Breast epithelium (tissue), 4 donors: ENCODE measurements at regions not wholly inside any gene's neighbourhood (a gene's known extent, or its start where the extent isn't known, plus 50 kb on each side); places are given as distances from the start of the nearest gene placed in this dataset.

ENCODE experiments used
- DNase-seq, 2 donors: peaks; one replicate each; pipeline ENCODE4 v3.0.0-alpha.2; 2019; ENCODE audit warnings: low spot score in 2 of 2
- H3K27ac ChIP-seq, 2 donors: fragments of 200-600 bp; sonication (generic) in 1 of 2; one replicate each; pipeline ENCODE4 v1.5.1; 2016 to 2019; ENCODE audit warnings: mild to moderate bottlenecking in 1 of 2
- H3K27me3 ChIP-seq, 2 donors: fragments of 200-600 bp; sonication (generic) in 1 of 2; one replicate each; pipeline versions ENCODE4 v1.5.1 to v1.6.0; 2017 to 2019; ENCODE audit warnings: control low read depth in 1 of 2, mild to moderate bottlenecking in 1 of 2
- H3K36me3 ChIP-seq: fragments of 200-600 bp; one replicate; pipeline ENCODE4 v1.5.1; 2019
- H3K4me1 ChIP-seq, 2 donors: fragments of 200-600 bp; sonication (generic); one replicate each; pipeline ENCODE4 v1.5.1; 2016 to 2019; ENCODE audit warnings: control low read depth in 1 of 2
- H3K4me3 ChIP-seq, 3 donors: fragments of 200-600 bp; sonication (generic); 1 replicate in 2 of 3; 2 replicates in 1 of 3; pipeline ENCODE4 v1.5.1; 2016 to 2019; ENCODE audit warnings: mild to moderate bottlenecking in 3 of 3, moderate library complexity in 2 of 3
- H3K9me3 ChIP-seq, 2 donors: fragments of 200-600 bp; sonication (generic) in 1 of 2; one replicate each; pipeline ENCODE4 v1.5.1; 2016 to 2019; ENCODE audit warnings: control low read depth in 1 of 2
- POLR2A ChIP-seq: fragments of 450-650 bp; IDR thresholded peaks from one replicate; pipeline ENCODE4 v1.6.1; 2016; ENCODE audit warnings: antibody characterized with exemption, mild to moderate bottlenecking, moderate library complexity
- POLR2AphosphoS5 ChIP-seq, 3 donors: sonication (generic); formaldehyde crosslinking; IDR thresholded peaks; one replicate each; pipeline ENCODE4 v1.6.1; 2017; ENCODE audit warnings: antibody characterized with exemption in 3 of 3
- intact Hi-C: fragments of 100-400 bp; cut with DNase I; formaldehyde crosslinking; loops from one replicate; pipeline ENCODE4 v1.15.1; 2023; ENCODE audit warnings: low total_unique reads
- TF ChIP-seq, protein P1 (sequence below), 3 donors: fragments of 450-650 bp; IDR thresholded peaks; one replicate each; pipeline ENCODE4 v1.5.1; 2016 to 2017; ENCODE audit warnings: antibody characterized with exemption in 3 of 3, mild to moderate bottlenecking in 3 of 3, moderate library complexity in 3 of 3

GRCh38 chr1:105652109-105652508, 1404.4 kb upstream of the PRMT6 start:
- DNase-seq: no peak
- Histone ChIP-seq H3K9me3 (no peaks in the 10 kb centered on the region), H3K27ac (no peak overlapping the region), H3K36me3 (no peaks in the 10 kb centered on the region), H3K27me3 (no peaks in the 10 kb centered on the region), H3K4me1 (no peaks in the 10 kb centered on the region), H3K4me3 (no peak overlapping the region)
- intact Hi-C loops: no loop called here
- TF ChIP-seq, protein P1, sequence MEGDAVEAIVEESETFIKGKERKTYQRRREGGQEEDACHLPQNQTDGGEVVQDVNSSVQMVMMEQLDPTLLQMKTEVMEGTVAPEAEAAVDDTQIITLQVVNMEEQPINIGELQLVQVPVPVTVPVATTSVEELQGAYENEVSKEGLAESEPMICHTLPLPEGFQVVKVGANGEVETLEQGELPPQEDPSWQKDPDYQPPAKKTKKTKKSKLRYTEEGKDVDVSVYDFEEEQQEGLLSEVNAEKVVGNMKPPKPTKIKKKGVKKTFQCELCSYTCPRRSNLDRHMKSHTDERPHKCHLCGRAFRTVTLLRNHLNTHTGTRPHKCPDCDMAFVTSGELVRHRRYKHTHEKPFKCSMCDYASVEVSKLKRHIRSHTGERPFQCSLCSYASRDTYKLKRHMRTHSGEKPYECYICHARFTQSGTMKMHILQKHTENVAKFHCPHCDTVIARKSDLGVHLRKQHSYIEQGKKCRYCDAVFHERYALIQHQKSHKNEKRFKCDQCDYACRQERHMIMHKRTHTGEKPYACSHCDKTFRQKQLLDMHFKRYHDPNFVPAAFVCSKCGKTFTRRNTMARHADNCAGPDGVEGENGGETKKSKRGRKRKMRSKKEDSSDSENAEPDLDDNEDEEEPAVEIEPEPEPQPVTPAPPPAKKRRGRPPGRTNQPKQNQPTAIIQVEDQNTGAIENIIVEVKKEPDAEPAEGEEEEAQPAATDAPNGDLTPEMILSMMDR (IDR thresholded peaks at IDR 0.05): no peak
- TF ChIP-seq POLR2A: no peak
- TF ChIP-seq POLR2AphosphoS5 (IDR thresholded peaks at IDR 0.05): no peak

GRCh38 chr1:105655032-105655431, 1401.4 kb upstream of the PRMT6 start:
- DNase-seq: no peak
- Histone ChIP-seq H3K27me3 (no peaks in the 10 kb centered on the region), H3K4me3 (no peak overlapping the region), H3K4me1 (no peaks in the 10 kb centered on the region), H3K27ac (no peak overlapping the region), H3K9me3 (no peaks in the 10 kb centered on the region), H3K36me3 (no peaks in the 10 kb centered on the region)
- TF ChIP-seq, protein P1 (IDR thresholded peaks at IDR 0.05): no peak
- TF ChIP-seq POLR2A (no peak), POLR2AphosphoS5 (IDR thresholded peaks at IDR 0.05) (no peak)
- intact Hi-C loops: no loop called here

DNA sequence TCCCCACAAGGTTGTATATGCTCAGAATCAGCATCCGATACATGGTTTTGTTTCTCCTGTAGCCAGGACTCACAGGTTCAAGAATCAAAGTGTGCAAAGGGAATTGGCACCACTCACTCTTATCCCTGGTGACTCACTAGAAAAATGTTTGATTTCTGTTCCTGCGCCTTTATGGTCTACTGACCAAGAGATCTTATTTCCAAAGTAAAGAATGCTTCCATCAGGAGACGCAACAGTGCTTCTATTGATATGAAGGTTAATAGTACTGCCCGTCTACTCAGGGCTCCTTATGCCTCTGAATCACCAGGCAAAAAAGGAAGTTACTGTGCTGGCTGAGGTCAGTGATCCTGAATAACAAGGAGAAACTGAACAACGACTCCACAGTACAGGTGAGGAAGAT, 1392.0 kb upstream of the PRMT6 start:
- intact Hi-C loops: no loop called here
- H3K4me1 ChIP-seq: no peaks in the 10 kb centered on the region
- H3K27ac ChIP-seq: no peak overlapping the region
- no peak overlapping the region for H3K4me3 ChIP-seq
- H3K9me3 ChIP-seq: no peaks in the 10 kb centered on the region
- DNase-seq: no peak
- H3K36me3 ChIP-seq: no peaks in the 10 kb centered on the region
- no peak for TF ChIP-seq POLR2A
- no peak for TF ChIP-seq POLR2AphosphoS5 (IDR thresholded peaks at IDR 0.05)
- TF ChIP-seq, protein P1 (IDR thresholded peaks at IDR 0.05): no peak
- H3K27me3 ChIP-seq: no peaks in the 10 kb centered on the region

DNA sequence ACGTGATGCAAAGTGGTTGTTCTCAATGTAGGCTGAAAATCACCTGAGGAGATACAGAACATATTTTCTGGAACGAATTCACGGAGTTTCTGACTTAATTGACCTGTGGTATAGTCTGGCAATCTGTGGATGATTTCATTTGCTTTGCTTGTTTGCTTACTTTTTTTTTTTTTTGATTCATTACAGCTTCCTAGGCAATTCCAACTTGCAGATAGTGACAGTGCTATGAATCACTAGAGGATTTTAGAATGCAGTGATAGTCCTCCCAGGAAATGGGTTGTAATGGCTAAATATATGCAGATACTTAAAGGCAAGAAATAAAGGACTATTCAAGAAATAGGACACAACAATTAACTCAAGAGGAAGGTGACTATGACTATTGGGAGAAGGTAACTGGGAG, 1378.1 kb upstream of the PRMT6 start:
- no peaks in the 10 kb centered on the region for H3K27me3 ChIP-seq
- peaks cover 0 to 8% of the 10 kb centered on the region in 2 donors for H3K9me3 ChIP-seq
- H3K4me1 ChIP-seq: no peaks in the 10 kb centered on the region
- no peak overlapping the region for H3K4me3 ChIP-seq
- DNase-seq: no peak
- H3K36me3 ChIP-seq: no peaks in the 10 kb centered on the region
- intact Hi-C loops: no loop called here
- TF ChIP-seq POLR2AphosphoS5 (IDR thresholded peaks at IDR 0.05) (no peak), POLR2A (no peak)
- TF ChIP-seq, protein P1 (IDR thresholded peaks at IDR 0.05): no peak
- no peak overlapping the region for H3K27ac ChIP-seq

GRCh38 chr1:105684714-105685113, 1371.8 kb upstream of the PRMT6 start:
- intact Hi-C loops: no loop called here
- no peak for DNase-seq
- Histone ChIP-seq H3K4me3 (no peak overlapping the region), H3K4me1 (no peaks in the 10 kb centered on the region), H3K36me3 (no peaks in the 10 kb centered on the region), H3K27me3 (no peaks in the 10 kb centered on the region), H3K9me3 (peaks cover 0 to 14% of the 10 kb centered on the region in 2 donors), H3K27ac (no peak overlapping the region)
- TF ChIP-seq POLR2A (no peak), POLR2AphosphoS5 (IDR thresholded peaks at IDR 0.05) (no peak)
- TF ChIP-seq, protein P1 (IDR thresholded peaks at IDR 0.05): no peak
